Kidney (tissue), 13 donors: ENCODE measurements at regions not wholly inside any gene's neighbourhood (a gene's known extent, or its start where the extent isn't known, plus 50 kb on each side); places are given as distances from the start of the nearest gene placed in this dataset.

Experiments used
- DNase-seq, 5 donors: peaks; one replicate each; pipeline ENCODE4 v3.0.0-alpha.2; 2013 to 2020
- FAIRE-seq: peaks from 2 replicates; lab custom pipeline; 2012; peaks lifted over from hg19 to GRCh38; lab: Jason Lieb, UNC
- H3K27ac ChIP-seq, 2 donors: one replicate each; pipeline ENCODE4 v1.7.0; 2013; ENCODE audit warnings: low read depth in 2 of 2, low read length in 2 of 2, inconsistent platforms in 1 of 2
- H3K27me3 ChIP-seq: one replicate; pipeline ENCODE4 v1.7.1; 2013; ENCODE audit warnings: low read length, inconsistent platforms; ENCODE audit not compliant: control insufficient read depth, insufficient read depth
- H3K36me3 ChIP-seq, 3 donors: one replicate each; pipeline versions ENCODE4 v1.7.0 to v1.7.1; 2013; ENCODE audit warnings: low read length in 3 of 3, control low read depth in 1 of 3, inconsistent platforms in 1 of 3; ENCODE audit not compliant: insufficient read depth in 3 of 3, control insufficient read depth in 2 of 3
- H3K4me1 ChIP-seq, 3 donors: one replicate each; pipeline versions ENCODE4 v1.7.0 to v1.7.1; 2013; ENCODE audit warnings: low read length in 3 of 3, inconsistent platforms in 1 of 3, low read depth in 1 of 3; ENCODE audit not compliant: control insufficient read depth in 2 of 3, insufficient read depth in 2 of 3
- H3K4me3 ChIP-seq, 3 donors: one replicate each; pipeline versions ENCODE4 v1.7.0 to v1.8.1; 2013; ENCODE audit warnings: low read length in 3 of 3, control low read depth in 1 of 3, inconsistent platforms in 1 of 3
- H3K9ac ChIP-seq, 3 donors: one replicate each; pipeline versions ENCODE4 v1.7.0 to v1.7.1; 2013; ENCODE audit warnings: low read length in 3 of 3, control low read depth in 1 of 3, inconsistent platforms in 1 of 3
- H3K9me3 ChIP-seq, 3 donors: one replicate each; pipeline versions ENCODE4 v1.7.0 to v1.7.1; 2013; ENCODE audit warnings: low read length in 3 of 3, control low read depth in 1 of 3, inconsistent platforms in 1 of 3; ENCODE audit not compliant: control insufficient read depth in 2 of 3, insufficient read depth in 1 of 3
- CTCF ChIP-seq: IDR thresholded peaks from 3 replicates; pipeline ENCODE4 v1.5.1; 2012; ENCODE audit warnings: mild to moderate bottlenecking, moderate library complexity, borderline replicate concordance; ENCODE audit not compliant: insufficient read depth; ENCODE audit errors: extremely low read depth
- intact Hi-C: fragments of 100-400 bp; cut with DNase I; formaldehyde crosslinking; loops from one replicate; pipeline ENCODE4 v1.11.1; 2022
- donor health status: control.
- donor health status: control.
- donor health status: control.
- donor health status: control.
- donor health status: control.
- donor health status: DM: yes; HTN: yes; CAD: no.
- donor health status: Normal renal cell carcinoma (clear cell type).

GRCh38 chr2:76320716-76321115 is 610.0 kb upstream of the GCFC2 start:
- H3K4me1 ChIP-seq = no peaks in the 10 kb centered on the region
- no peaks in the 10 kb centered on the region for H3K36me3 ChIP-seq
- no peaks in the 10 kb centered on the region for H3K27me3 ChIP-seq
- no peak for DNase-seq
- no peak for TF ChIP-seq CTCF
- intact Hi-C loops = no loop called here
- no peak overlapping the region for H3K27ac ChIP-seq
- no peak overlapping the region for H3K4me3 ChIP-seq
- FAIRE-seq = no peak
- H3K9ac ChIP-seq = no peak overlapping the region
- no peaks in the 10 kb centered on the region for H3K9me3 ChIP-seq

- DNase-seq (no peak), FAIRE-seq (no peak)
- no peaks in the 10 kb centered on the region for H3K4me1 ChIP-seq
- no peak overlapping the region for H3K9ac ChIP-seq
- H3K27me3 ChIP-seq = no peaks in the 10 kb centered on the region
- no peak overlapping the region for H3K27ac ChIP-seq
- no peak overlapping the region for H3K4me3 ChIP-seq
- no peaks in the 10 kb centered on the region for H3K9me3 ChIP-seq
- no peak for TF ChIP-seq CTCF
- H3K36me3 ChIP-seq = no peaks in the 10 kb centered on the region
- intact Hi-C loops = no loop called here
These were observed 608.2 kb upstream of the GCFC2 start for GRCh38 chr2:76318848-76319360.

GRCh38 chr2:76316691-76317090 is 606.0 kb upstream of the GCFC2 start:
- no peaks in the 10 kb centered on the region for H3K9me3 ChIP-seq
- no peak overlapping the region for H3K4me3 ChIP-seq
- no peaks in the 10 kb centered on the region for H3K4me1 ChIP-seq
- no peaks in the 10 kb centered on the region for H3K27me3 ChIP-seq
- H3K9ac ChIP-seq = no peak overlapping the region
- H3K27ac ChIP-seq = no peak overlapping the region
- no peak for DNase-seq
- H3K36me3 ChIP-seq = no peaks in the 10 kb centered on the region
- intact Hi-C loops = no loop called here
- no peak for TF ChIP-seq CTCF
- no peak for FAIRE-seq

GRCh38 chr2:76314271-76315020 is 603.7 kb upstream of the GCFC2 start:
- Histone ChIP-seq H3K9me3 (no peaks in the 10 kb centered on the region), H3K27ac (no peak overlapping the region), H3K4me1 (no peaks in the 10 kb centered on the region), H3K27me3 (no peaks in the 10 kb centered on the region), H3K9ac (no peak overlapping the region), H3K36me3 (no peaks in the 10 kb centered on the region), H3K4me3 (no peak overlapping the region)
- FAIRE-seq (no peak), DNase-seq (no peak)
- intact Hi-C loops = no loop called here
- TF ChIP-seq CTCF = no peak
